GM12878 (cell line): ENCODE measurements at regions not wholly inside any gene's neighbourhood (a gene's known extent, or its start where the extent isn't known, plus 50 kb on each side); places are given as distances from the start of the nearest gene placed in this dataset.

ENCODE experiments used
- ATAC-seq: fragments of 200-7000 bp; cut with Tn5 transposase; 3 replicates; pipeline ENCODE4 v1.9.1; 2020; ENCODE audit warnings: mild to moderate bottlenecking, moderate library complexity
- BruUV-seq: library from RNA; stranded (reverse); fragments of 400-500 nt; replicated peaks from 2 replicates; lab custom pipeline; 2021; lab: Mats Ljungman, UMichigan
- CTCF ChIA-PET: fragments of 300-600 bp; sonication (Branson Sonifier 250); formaldehyde crosslinking; extraction: SDS; loops from one replicate; lab custom pipeline; 2021; ENCODE audit warnings: inconsistent platforms; lab: Yijun Ruan, JAX
- POLR2A ChIA-PET: fragments of 350-600 bp; formaldehyde crosslinking; extraction: SDS; loops from one replicate; lab custom pipeline; 2021; ENCODE audit warnings: inconsistent platforms; lab: Charles Lee
- RAD21 ChIA-PET: fragments of 300-600 bp; sonication (Branson Sonifier 250); formaldehyde crosslinking; loops from one replicate; lab custom pipeline; 2023; ENCODE audit warnings: antibody characterized with exemption; ENCODE audit not compliant: unreplicated experiment; lab: Charles Lee
- SMC1A ChIA-PET: fragments of 300-600 bp; sonication (Branson Sonifier 250); formaldehyde crosslinking; loops from one replicate; lab custom pipeline; 2023; ENCODE audit not compliant: unreplicated experiment, uncharacterized antibody; lab: Charles Lee
- DNase-seq: peaks from one replicate; pipeline ENCODE4 v3.0.0-alpha.2; 2011; ENCODE audit warnings: low read depth, low spot score
- FAIRE-seq: peaks from 3 replicates; lab custom pipeline; 2011; peaks lifted over from hg19 to GRCh38; lab: Jason Lieb, UNC
- H2AFZ ChIP-seq: 2 replicates; pipeline ENCODE4 v1.6.0; 2011; ENCODE audit warnings: low read depth, low read length, control low read depth; ENCODE audit not compliant: control insufficient read depth
- H3K27ac ChIP-seq: 2 replicates; pipeline ENCODE4 v1.5.1; 2011; ENCODE audit warnings: control low read depth; ENCODE audit not compliant: control insufficient read depth, insufficient read depth
- H3K27me3 ChIP-seq, 2 experiments: replicated peaks in 1 of 2; 2 replicates each; pipeline versions ENCODE4 v1.6.0 to v1.6.1; 2011; ENCODE audit warnings: low read length in 1 of 2; ENCODE audit not compliant: control insufficient read depth in 2 of 2, insufficient read depth in 2 of 2
- H3K36me3 ChIP-seq, 2 experiments: 2 replicates each; pipeline ENCODE4 v1.5.1; 2011; ENCODE audit warnings: low read length in 1 of 2; ENCODE audit not compliant: control insufficient read depth in 2 of 2, insufficient read depth in 2 of 2
- H3K4me1 ChIP-seq: 2 replicates; pipeline ENCODE4 v1.6.1; 2011; ENCODE audit warnings: mild to moderate bottlenecking, low read length, moderate library complexity, mixed read lengths; ENCODE audit not compliant: control insufficient read depth, insufficient read depth
- H3K4me2 ChIP-seq: 2 replicates; pipeline ENCODE4 v1.6.0; 2011; ENCODE audit warnings: control low read depth; ENCODE audit not compliant: control insufficient read depth, insufficient read depth
- H3K4me3 ChIP-seq: fragments of 200-600 bp; sonication (generic); 2 replicates; pipeline ENCODE4 v1.5.1; 2016
- H3K79me2 ChIP-seq: 2 replicates; pipeline ENCODE4 v1.6.0; 2011; ENCODE audit warnings: low read length; ENCODE audit not compliant: control insufficient read depth, insufficient read depth
- H3K9ac ChIP-seq: 2 replicates; pipeline ENCODE4 v1.8.0; 2011; ENCODE audit warnings: low read length, control low read depth, mixed read lengths; ENCODE audit not compliant: control insufficient read depth, insufficient read depth
- H3K9me3 ChIP-seq: replicated peaks from 3 replicates; pipeline ENCODE4 v1.5.1; 2011; ENCODE audit warnings: mild to moderate bottlenecking, low read length; ENCODE audit not compliant: control insufficient read depth, insufficient read depth
- H4K20me1 ChIP-seq: 2 replicates; pipeline ENCODE4 v1.6.0; 2011; ENCODE audit not compliant: control insufficient read depth, insufficient read depth
- BHLHE40 ChIP-seq, 2 experiments: fragments of 450-650 bp in 1 of 2; IDR thresholded peaks; 2 replicates each; pipeline ENCODE4 v1.6.1; 2011 to 2017; ENCODE audit warnings: low read depth in 2 of 2, borderline replicate concordance in 1 of 2, improper control_type of control experiment in 1 of 2, low read length in 1 of 2, mild to moderate bottlenecking in 1 of 2
- CREB1 ChIP-seq: IDR thresholded peaks from 2 replicates; pipeline ENCODE4 v1.6.1; 2012; ENCODE audit warnings: low read depth, mild to moderate bottlenecking, inconsistent platforms
- MEF2A ChIP-seq: IDR thresholded peaks from 2 replicates; pipeline ENCODE4 v1.6.1; 2011; ENCODE audit warnings: low read depth, mild to moderate bottlenecking, low read length, moderate library complexity; ENCODE audit not compliant: insufficient read depth
- MTA3 ChIP-seq: IDR thresholded peaks from 2 replicates; pipeline ENCODE4 v1.6.1; 2012; ENCODE audit warnings: low read length, inconsistent platforms, borderline replicate concordance
- NFXL1 ChIP-seq: fragments of 450-650 bp; IDR thresholded peaks from 2 replicates; pipeline ENCODE4 v1.6.1; 2017; ENCODE audit warnings: antibody characterized with exemption, mild to moderate bottlenecking, borderline replicate concordance
- PAX5 ChIP-seq: IDR thresholded peaks from 2 replicates; pipeline ENCODE4 v1.6.1; 2011; ENCODE audit warnings: low read depth, low read length, borderline replicate concordance
- PML ChIP-seq: IDR thresholded peaks from 2 replicates; pipeline ENCODE4 v1.6.1; 2012; ENCODE audit warnings: low read length, inconsistent platforms
- RFX5 ChIP-seq: IDR thresholded peaks from 2 replicates; pipeline ENCODE4 v1.6.1; 2011; ENCODE audit warnings: low read depth, low read length, improper control_type of control experiment
- SP1 ChIP-seq: IDR thresholded peaks from one replicate; pipeline ENCODE4 v1.6.1; 2011; ENCODE audit warnings: low read depth, low read length
- YBX1 ChIP-seq: fragments of 450-650 bp; IDR thresholded peaks from 2 replicates; pipeline ENCODE4 v1.6.1; 2016; ENCODE audit warnings: antibody characterized with exemption
- ZBED1 ChIP-seq: IDR thresholded peaks from 2 replicates; pipeline ENCODE4 v1.6.1; 2016; ENCODE audit warnings: borderline replicate concordance
- ZZZ3 ChIP-seq: IDR thresholded peaks from 2 replicates; pipeline ENCODE4 v1.6.1; 2011; ENCODE audit warnings: low read depth; ENCODE audit not compliant: control insufficient read depth, insufficient read length
- WGBS: methylation state at CpG from one replicate; pipeline ENCODE4 v1.1.6; 2016; ENCODE audit warnings: low lambda C conversion rate; ENCODE audit not compliant: insufficient replicate concordance, insufficient coverage; ENCODE audit errors: missing lambda C conversion rate; 5-methylcytosine and 5-hydroxymethylcytosine counted together
- in situ Hi-C: fragments of 300-500 bp; cut with MboI; formaldehyde crosslinking; loops from 9 replicates; pipeline ENCODE4 v1.14.3; 2018; ENCODE audit warnings: mixed read lengths
- intact Hi-C: fragments of 100-400 bp; cut with micrococcal nuclease; formaldehyde crosslinking; loops from one replicate; pipeline ENCODE4 v1.14.2; 2022; ENCODE audit not compliant: unreplicated experiment
- TF ChIP-seq, protein P1 (sequence below), 3 experiments: IDR thresholded peaks in 2 of 3; conservative IDR thresholded peaks in 1 of 3; 2 replicates each; pipeline ENCODE4 v1.5.1; 2011; ENCODE audit warnings: low read depth in 3 of 3, low read length in 3 of 3, mild to moderate bottlenecking in 3 of 3, control low read depth in 2 of 3, moderate library complexity in 2 of 3, inconsistent platforms in 1 of 3, mixed read lengths in 1 of 3; ENCODE audit not compliant: control insufficient read depth in 2 of 3, insufficient read depth in 1 of 3; ENCODE audit errors: extremely low read depth in 1 of 3
- TF ChIP-seq, protein P2 (sequence below): fragments of 450-650 bp; formaldehyde crosslinking; IDR thresholded peaks from 2 replicates; pipeline ENCODE4 v1.4.0; 2022; ENCODE audit warnings: mild to moderate bottlenecking, moderate library complexity

DNA sequence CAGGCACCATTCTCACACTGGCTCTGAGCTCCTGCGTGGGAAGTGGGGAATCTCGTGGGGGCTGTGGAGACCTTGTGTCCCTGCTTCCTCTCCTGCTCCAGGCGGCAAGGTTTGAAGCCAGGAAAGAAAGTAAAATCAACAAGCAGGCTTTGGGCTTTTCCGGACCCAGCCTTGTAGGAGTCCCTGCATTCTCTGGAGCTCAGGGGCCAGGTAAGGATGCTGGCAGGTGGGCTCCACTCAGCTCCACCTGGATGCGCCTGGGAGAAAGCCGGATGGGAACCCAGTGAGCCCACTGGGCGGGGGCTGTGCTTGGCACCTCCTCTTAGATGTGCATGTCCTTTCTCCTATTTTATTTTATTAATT is 362.5 kb downstream of the SEC14L1 start:
- POLR2A ChIA-PET, result no interaction called here
- in situ Hi-C loops, result no loop called here
- RAD21 ChIA-PET, result no interaction called here
- SMC1A ChIA-PET, result no interaction called here
- Histone ChIP-seq H3K4me2 (no peak overlapping the region), H3K4me1 (no peaks in the 10 kb centered on the region), H3K79me2 (no peaks in the 10 kb centered on the region), H2AFZ (no peak overlapping the region), H3K4me3 (no peak overlapping the region), H3K27ac (no peak overlapping the region), H3K36me3 (peaks cover 7 to 13% of the 10 kb centered on the region in 2 experiments), H3K9ac (no peak overlapping the region), H3K9me3 (no peaks in the 10 kb centered on the region), H3K27me3 (no peaks in the 10 kb centered on the region), H4K20me1 (no peaks in the 10 kb centered on the region)
- intact Hi-C loops, result no loop called here
- no TSS peak for BruUV-seq
- WGBS, result 77% methylated on average over 7 of the region's 7 CpGs
- FAIRE-seq (no peak), DNase-seq (no peak), ATAC-seq (no peak)
- TF ChIP-seq NFXL1, result no peak
- TF ChIP-seq PAX5, result no peak
- no peak for TF ChIP-seq BHLHE40 (IDR thresholded peaks at IDR 0.05; ENCODE audit: borderline replicate concordance in 1 of 2, low read depth in 2 of 2, low read length in 1 of 2)
- no peak for TF ChIP-seq MEF2A
- TF ChIP-seq, protein P1, sequence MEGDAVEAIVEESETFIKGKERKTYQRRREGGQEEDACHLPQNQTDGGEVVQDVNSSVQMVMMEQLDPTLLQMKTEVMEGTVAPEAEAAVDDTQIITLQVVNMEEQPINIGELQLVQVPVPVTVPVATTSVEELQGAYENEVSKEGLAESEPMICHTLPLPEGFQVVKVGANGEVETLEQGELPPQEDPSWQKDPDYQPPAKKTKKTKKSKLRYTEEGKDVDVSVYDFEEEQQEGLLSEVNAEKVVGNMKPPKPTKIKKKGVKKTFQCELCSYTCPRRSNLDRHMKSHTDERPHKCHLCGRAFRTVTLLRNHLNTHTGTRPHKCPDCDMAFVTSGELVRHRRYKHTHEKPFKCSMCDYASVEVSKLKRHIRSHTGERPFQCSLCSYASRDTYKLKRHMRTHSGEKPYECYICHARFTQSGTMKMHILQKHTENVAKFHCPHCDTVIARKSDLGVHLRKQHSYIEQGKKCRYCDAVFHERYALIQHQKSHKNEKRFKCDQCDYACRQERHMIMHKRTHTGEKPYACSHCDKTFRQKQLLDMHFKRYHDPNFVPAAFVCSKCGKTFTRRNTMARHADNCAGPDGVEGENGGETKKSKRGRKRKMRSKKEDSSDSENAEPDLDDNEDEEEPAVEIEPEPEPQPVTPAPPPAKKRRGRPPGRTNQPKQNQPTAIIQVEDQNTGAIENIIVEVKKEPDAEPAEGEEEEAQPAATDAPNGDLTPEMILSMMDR (IDR thresholded peaks at IDR 0.05 in 2 of 3, conservative IDR thresholded peaks at IDR 0.05 in 1 of 3; ENCODE audit: control insufficient read depth in 2 of 3, extremely low read depth in 1 of 3, insufficient read depth in 1 of 3, low read depth in 3 of 3, low read length in 3 of 3), result no peak
- no peak for TF ChIP-seq MTA3
- TF ChIP-seq CREB1, result no peak
- TF ChIP-seq RFX5, result no peak
- no peak for TF ChIP-seq PML
- TF ChIP-seq ZBED1, result no peak
- no peak for TF ChIP-seq SP1
- no peak for TF ChIP-seq ZZZ3
- TF ChIP-seq, protein P2, sequence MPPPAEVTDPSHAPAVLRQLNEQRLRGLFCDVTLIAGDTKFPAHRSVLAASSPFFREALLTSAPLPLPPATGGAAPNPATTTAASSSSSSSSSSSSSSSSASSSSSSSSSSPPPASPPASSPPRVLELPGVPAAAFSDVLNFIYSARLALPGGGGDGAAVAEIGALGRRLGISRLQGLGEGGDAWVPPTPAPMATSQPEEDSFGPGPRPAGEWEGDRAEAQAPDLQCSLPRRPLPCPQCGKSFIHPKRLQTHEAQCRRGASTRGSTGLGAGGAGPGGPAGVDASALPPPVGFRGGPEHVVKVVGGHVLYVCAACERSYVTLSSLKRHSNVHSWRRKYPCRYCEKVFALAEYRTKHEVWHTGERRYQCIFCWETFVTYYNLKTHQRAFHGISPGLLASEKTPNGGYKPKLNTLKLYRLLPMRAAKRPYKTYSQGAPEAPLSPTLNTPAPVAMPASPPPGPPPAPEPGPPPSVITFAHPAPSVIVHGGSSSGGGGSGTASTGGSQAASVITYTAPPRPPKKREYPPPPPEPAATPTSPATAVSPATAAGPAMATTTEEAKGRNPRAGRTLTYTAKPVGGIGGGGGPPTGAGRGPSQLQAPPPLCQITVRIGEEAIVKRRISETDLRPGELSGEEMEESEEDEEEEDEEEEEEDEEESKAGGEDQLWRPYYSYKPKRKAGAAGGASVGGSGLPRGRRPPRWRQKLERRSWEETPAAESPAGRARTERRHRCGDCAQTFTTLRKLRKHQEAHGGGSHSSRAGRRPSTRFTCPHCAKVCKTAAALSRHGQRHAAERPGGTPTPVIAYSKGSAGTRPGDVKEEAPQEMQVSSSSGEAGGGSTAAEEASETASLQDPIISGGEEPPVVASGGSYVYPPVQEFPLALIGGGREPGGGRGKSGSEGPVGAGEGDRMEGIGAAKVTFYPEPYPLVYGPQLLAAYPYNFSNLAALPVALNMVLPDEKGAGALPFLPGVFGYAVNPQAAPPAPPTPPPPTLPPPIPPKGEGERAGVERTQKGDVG (CRISPR knock-in tag), result no peak
- no peak for TF ChIP-seq YBX1
- CTCF ChIA-PET, result interaction anchor here (0.7 kb wide), 1 partner anchor 73 kb away, joined by 3 read pairs; no protein-coding TSS in a partner anchor
